HFF-Myc (cell line): ENCODE measurements at regions not wholly inside any gene's neighbourhood (a gene's known extent, or its start where the extent isn't known, plus 50 kb on each side); places are given as distances from the start of the nearest gene placed in this dataset.

Source experiments
- DNase-seq: peaks from one replicate; pipeline ENCODE4 v3.0.0-alpha.2; 2011; ENCODE audit warnings: low read depth; ENCODE audit errors: extremely low read depth
- H3K4me3 ChIP-seq: replicated peaks from 2 replicates; pipeline ENCODE4 v1.5.1; 2011; ENCODE audit warnings: low read depth, mild to moderate bottlenecking, control low read depth, low read length
- TF ChIP-seq, protein P1 (sequence below): IDR thresholded peaks from 2 replicates; pipeline ENCODE4 v1.5.1; 2012; ENCODE audit warnings: mild to moderate bottlenecking, low read depth, low read length, control low read depth; ENCODE audit errors: missing control alignments

DNA sequence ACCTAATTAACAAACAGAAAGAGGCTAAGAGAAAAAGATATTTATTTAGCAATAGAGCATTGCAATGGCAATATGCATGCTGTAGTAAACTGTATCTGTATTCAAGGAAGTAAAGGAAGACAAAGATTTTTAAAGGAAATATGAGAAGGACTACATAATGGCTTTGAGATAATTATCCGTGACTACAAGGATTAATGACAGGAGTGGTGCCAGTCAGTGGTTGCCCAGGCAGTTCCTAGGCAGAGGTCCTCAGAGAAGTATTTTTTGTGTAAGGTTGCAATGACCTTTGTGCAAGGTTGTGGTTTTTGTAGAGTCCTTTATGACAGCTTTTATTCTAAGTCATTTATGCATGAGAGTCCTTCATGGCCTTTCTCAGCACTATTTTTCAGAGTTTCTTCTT, 711.1 kb upstream of the CHRM3 start:
- no peak overlapping the region for H3K4me3 ChIP-seq
- DNase-seq: no peak
- TF ChIP-seq, protein P1, sequence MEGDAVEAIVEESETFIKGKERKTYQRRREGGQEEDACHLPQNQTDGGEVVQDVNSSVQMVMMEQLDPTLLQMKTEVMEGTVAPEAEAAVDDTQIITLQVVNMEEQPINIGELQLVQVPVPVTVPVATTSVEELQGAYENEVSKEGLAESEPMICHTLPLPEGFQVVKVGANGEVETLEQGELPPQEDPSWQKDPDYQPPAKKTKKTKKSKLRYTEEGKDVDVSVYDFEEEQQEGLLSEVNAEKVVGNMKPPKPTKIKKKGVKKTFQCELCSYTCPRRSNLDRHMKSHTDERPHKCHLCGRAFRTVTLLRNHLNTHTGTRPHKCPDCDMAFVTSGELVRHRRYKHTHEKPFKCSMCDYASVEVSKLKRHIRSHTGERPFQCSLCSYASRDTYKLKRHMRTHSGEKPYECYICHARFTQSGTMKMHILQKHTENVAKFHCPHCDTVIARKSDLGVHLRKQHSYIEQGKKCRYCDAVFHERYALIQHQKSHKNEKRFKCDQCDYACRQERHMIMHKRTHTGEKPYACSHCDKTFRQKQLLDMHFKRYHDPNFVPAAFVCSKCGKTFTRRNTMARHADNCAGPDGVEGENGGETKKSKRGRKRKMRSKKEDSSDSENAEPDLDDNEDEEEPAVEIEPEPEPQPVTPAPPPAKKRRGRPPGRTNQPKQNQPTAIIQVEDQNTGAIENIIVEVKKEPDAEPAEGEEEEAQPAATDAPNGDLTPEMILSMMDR: no peak

GRCh38 chr1:238674316-238674715, 712.1 kb upstream of the CHRM3 start:
- DNase-seq: no peak
- H3K4me3 ChIP-seq: no peak overlapping the region
- TF ChIP-seq, protein P1: no peak

DNA sequence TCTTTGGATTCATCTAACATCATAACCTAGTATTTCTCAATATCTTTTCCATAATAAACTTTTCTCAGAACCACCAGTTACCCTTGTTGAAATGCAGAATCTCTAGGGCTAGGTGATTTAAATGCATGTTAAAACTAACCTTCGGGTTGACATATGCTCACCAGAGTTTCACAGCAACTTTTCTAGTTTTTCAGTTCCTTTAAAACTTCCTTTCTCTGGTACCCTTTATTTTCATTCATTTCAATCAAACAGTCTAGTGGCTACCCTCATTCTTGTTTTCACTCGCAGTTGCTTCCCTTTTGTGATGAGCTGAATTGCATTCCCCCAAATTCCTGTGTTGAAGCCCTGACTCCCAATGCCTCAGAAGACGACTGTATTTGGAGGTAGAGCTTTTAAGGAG, 712.8 kb upstream of the CHRM3 start:
- no peak for DNase-seq
- TF ChIP-seq, protein P1: no peak
- no peak overlapping the region for H3K4me3 ChIP-seq

DNA sequence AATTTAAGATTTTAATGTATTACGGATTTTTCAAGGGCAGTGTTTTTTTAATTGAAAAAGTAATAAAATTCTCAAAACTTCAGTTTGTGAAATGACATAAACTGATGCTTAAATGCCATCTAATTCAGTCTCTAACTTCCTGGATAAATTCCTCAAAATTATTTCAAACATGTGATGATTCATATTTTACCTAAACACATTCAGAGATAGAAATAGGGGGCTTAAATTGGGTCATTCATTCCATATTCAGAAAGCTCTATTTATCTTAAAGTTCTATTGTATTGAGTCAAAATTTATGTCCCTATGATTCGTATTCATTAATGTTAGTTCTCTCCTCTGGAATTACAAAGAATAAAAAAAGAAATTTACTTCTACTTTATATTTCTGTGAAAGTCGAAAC, 713.6 kb upstream of the CHRM3 start:
- TF ChIP-seq, protein P1: no peak
- no peak overlapping the region for H3K4me3 ChIP-seq
- DNase-seq: no peak

DNA sequence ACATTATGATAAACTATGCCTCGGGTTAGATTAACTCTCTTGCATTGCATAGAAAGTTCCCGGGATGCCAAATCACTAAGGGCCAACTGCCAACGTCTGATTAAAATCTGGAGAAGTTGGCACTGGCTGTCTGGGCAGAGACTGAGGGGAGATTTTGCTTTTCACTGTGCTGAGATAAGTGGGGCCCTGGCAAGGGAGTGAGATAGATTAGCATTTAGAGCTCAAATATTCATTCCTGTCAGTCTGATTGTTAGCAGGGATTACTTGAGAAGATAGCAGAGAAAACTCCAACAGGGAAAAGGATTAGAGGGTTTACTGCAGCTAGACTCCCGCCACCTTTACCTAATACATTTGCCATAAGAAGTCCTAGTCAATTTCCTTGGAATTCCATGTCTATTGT, 714.1 kb upstream of the CHRM3 start:
- TF ChIP-seq, protein P1: no peak
- DNase-seq: no peak
- no peak overlapping the region for H3K4me3 ChIP-seq

GRCh38 chr1:238664139-238664538, 722.2 kb upstream of the CHRM3 start:
- DNase-seq: no peak
- TF ChIP-seq, protein P1: no peak
- H3K4me3 ChIP-seq: no peak overlapping the region

GRCh38 chr1:238660849-238661248, 725.5 kb upstream of the CHRM3 start:
- TF ChIP-seq, protein P1: no peak
- no peak overlapping the region for H3K4me3 ChIP-seq
- no peak for DNase-seq
